ENCODE measurements at regions not wholly inside any gene's neighbourhood (a gene's known extent, or its start where the extent isn't known, plus 50 kb on each side); places are given as distances from the start of the nearest gene placed in this dataset.

DNA sequence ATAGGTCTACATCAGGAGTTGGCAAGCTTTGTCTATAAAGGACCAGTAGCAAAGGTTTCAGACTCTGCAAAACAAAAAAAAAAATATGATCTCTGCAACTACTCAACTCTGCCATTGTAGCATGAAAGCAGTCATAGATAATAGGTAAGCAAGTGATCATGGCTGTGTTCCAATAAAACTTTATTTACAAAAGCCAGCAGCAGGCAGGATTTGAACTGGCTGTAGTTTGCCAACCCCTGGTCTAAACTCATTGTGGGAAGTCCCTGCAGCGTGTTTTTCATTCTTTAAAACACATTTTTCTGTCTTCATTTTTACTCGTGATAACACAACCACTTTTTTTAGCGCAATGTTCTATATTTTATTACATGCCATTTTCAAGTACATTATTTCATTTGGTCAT is 127.5 kb upstream of the COX10 start:
- TF ChIP-seq, protein P1, sequence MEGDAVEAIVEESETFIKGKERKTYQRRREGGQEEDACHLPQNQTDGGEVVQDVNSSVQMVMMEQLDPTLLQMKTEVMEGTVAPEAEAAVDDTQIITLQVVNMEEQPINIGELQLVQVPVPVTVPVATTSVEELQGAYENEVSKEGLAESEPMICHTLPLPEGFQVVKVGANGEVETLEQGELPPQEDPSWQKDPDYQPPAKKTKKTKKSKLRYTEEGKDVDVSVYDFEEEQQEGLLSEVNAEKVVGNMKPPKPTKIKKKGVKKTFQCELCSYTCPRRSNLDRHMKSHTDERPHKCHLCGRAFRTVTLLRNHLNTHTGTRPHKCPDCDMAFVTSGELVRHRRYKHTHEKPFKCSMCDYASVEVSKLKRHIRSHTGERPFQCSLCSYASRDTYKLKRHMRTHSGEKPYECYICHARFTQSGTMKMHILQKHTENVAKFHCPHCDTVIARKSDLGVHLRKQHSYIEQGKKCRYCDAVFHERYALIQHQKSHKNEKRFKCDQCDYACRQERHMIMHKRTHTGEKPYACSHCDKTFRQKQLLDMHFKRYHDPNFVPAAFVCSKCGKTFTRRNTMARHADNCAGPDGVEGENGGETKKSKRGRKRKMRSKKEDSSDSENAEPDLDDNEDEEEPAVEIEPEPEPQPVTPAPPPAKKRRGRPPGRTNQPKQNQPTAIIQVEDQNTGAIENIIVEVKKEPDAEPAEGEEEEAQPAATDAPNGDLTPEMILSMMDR (IDR thresholded peaks at IDR 0.05; ENCODE audit: low read depth, low read length, missing input control): no peak
- TF ChIP-seq, protein P2, sequence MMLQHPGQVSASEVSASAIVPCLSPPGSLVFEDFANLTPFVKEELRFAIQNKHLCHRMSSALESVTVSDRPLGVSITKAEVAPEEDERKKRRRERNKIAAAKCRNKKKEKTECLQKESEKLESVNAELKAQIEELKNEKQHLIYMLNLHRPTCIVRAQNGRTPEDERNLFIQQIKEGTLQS (IDR thresholded peaks at IDR 0.05): no peak
